ENCODE measurements at regions not wholly inside any gene's neighbourhood (a gene's known extent, or its start where the extent isn't known, plus 50 kb on each side); places are given as distances from the start of the nearest gene placed in this dataset.

DNA sequence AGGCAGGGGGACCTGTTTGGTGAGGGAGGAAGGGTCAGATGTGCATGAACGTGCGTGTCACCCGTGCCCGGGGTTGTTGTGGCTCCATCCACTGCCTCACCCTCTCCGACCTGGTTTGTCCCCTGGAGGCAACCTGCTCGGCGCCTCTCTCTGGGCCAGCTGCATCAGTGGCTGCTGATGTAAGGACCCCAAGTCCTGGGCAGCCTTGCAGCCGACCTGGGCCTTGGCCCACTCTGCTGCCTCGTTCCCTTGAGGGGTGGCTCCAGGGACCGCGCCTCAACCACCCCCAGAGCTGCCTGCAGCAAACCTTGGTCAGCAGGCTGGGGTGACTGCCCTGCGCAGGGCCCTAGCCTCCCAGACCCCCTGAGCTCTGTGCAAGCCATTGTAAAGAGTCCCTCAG is 351.7 kb downstream of the TMEM121 start:
- no peak for TF ChIP-seq POLR2A (IDR thresholded peaks at IDR 0.05)
- TF ChIP-seq, protein P1, sequence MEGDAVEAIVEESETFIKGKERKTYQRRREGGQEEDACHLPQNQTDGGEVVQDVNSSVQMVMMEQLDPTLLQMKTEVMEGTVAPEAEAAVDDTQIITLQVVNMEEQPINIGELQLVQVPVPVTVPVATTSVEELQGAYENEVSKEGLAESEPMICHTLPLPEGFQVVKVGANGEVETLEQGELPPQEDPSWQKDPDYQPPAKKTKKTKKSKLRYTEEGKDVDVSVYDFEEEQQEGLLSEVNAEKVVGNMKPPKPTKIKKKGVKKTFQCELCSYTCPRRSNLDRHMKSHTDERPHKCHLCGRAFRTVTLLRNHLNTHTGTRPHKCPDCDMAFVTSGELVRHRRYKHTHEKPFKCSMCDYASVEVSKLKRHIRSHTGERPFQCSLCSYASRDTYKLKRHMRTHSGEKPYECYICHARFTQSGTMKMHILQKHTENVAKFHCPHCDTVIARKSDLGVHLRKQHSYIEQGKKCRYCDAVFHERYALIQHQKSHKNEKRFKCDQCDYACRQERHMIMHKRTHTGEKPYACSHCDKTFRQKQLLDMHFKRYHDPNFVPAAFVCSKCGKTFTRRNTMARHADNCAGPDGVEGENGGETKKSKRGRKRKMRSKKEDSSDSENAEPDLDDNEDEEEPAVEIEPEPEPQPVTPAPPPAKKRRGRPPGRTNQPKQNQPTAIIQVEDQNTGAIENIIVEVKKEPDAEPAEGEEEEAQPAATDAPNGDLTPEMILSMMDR (IDR thresholded peaks at IDR 0.05) = no peak
